Natural killer cell (primary cell): ENCODE measurements at regions not wholly inside any gene's neighbourhood (a gene's known extent, or its start where the extent isn't known, plus 50 kb on each side); places are given as distances from the start of the nearest gene placed in this dataset.

Source experiments
- ATAC-seq, 3 donors: fragments of 150-1000 bp in 2 of 3; fragments of 200-7000 bp in 1 of 3; cut with Tn5 transposase; 1 replicate in 1 of 3; 2 replicates in 2 of 3; pipeline ENCODE4 v1.10.0; 2021; ENCODE audit warnings: mild to moderate bottlenecking in 2 of 3, moderate library complexity in 2 of 3
- DNase-seq, 2 donors: peaks; one replicate each; pipeline versions ENCODE4 v3.0.0 to v3.0.0-alpha.2; 2013 to 2021; ENCODE audit warnings: mixed read lengths in 1 of 2
- H3K27ac ChIP-seq: one replicate; pipeline ENCODE4 v1.5.1; 2013; ENCODE audit warnings: mild to moderate bottlenecking, low read length
- H3K27me3 ChIP-seq: one replicate; pipeline ENCODE4 v1.6.1; 2013; ENCODE audit warnings: low read length; ENCODE audit not compliant: control insufficient read depth, insufficient read depth
- H3K36me3 ChIP-seq: one replicate; pipeline ENCODE4 v1.6.1; 2013; ENCODE audit warnings: low read length; ENCODE audit not compliant: control insufficient read depth, insufficient read depth
- H3K4me1 ChIP-seq: one replicate; pipeline ENCODE4 v1.6.1; 2013; ENCODE audit warnings: low read length; ENCODE audit not compliant: control insufficient read depth, insufficient read depth
- H3K4me3 ChIP-seq: one replicate; pipeline ENCODE4 v1.5.1; 2013; ENCODE audit warnings: low read length
- H3K9me3 ChIP-seq: one replicate; pipeline ENCODE4 v1.6.1; 2013; ENCODE audit warnings: low read length; ENCODE audit not compliant: control insufficient read depth, insufficient read depth
- H3K27ac Mint-ChIP-seq, 2 donors: one replicate each; pipeline ENCODE4 v1.8.0; 2022; ENCODE audit warnings: mild to moderate bottlenecking in 2 of 2, mixed read lengths in 2 of 2, moderate library complexity in 1 of 2
- H3K27me3 Mint-ChIP-seq, 2 donors: one replicate each; pipeline ENCODE4 v1.8.0; 2022; ENCODE audit warnings: low read depth in 2 of 2, mixed read lengths in 2 of 2
- H3K36me3 Mint-ChIP-seq: one replicate; pipeline ENCODE4 v1.8.0; 2022; ENCODE audit warnings: mixed read lengths
- H3K4me1 Mint-ChIP-seq, 2 donors: one replicate each; pipeline ENCODE4 v1.8.0; 2022; ENCODE audit warnings: mixed read lengths in 2 of 2
- H3K4me3 Mint-ChIP-seq: one replicate; pipeline ENCODE4 v1.8.0; 2022; ENCODE audit warnings: mild to moderate bottlenecking, moderate library complexity, mixed read lengths
- H3K9me3 Mint-ChIP-seq, 2 donors: one replicate each; pipeline ENCODE4 v1.8.0; 2022; ENCODE audit warnings: mixed read lengths in 2 of 2
- WGBS: methylation state at CpG from one replicate; pipeline ENCODE4 v1.1.7; 2013; ENCODE audit warnings: missing lambda C conversion rate; ENCODE audit not compliant: insufficient coverage; 5-methylcytosine and 5-hydroxymethylcytosine counted together
- intact Hi-C: fragments of 100-400 bp; cut with micrococcal nuclease; formaldehyde crosslinking; loops from one replicate; pipeline ENCODE4 v1.14.2; 2022
- TF ChIP-seq, protein P1 (sequence below): fragments of 200-600 bp; IDR thresholded peaks from one replicate; pipeline ENCODE4 v1.8.0; 2022; ENCODE audit warnings: antibody characterized with exemption

DNA sequence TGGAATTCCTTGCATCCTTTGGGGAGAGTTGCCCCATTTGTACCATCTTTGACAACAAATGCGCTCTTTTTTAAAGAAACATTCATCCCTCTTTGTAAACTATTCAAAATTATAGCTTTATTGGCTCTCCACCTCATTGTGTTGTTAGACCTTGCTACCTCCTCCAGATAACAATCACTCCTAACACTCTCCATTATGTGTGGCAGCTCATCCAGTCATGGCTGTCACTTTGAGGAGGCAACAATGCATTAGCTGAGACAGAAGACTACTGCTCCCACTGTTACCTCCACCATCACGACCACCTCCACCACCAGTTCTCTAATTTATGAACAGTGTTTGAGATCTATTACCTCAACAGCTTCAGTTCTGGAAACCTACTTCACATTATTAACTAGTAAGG, 339.1 kb downstream of the FRK start:
- Histone ChIP-seq H3K4me3 (no peak overlapping the region), H3K27ac (no peak overlapping the region), H3K4me1 (no peaks in the 10 kb centered on the region), H3K36me3 (no peaks in the 10 kb centered on the region), H3K9me3 (no peaks in the 10 kb centered on the region), H3K27me3 (no peaks in the 10 kb centered on the region)
- 65% methylated on average over 2 of the region's 2 CpGs for WGBS
- H3K9me3 Mint-ChIP-seq: peaks cover 16 to 23% of the 10 kb centered on the region in 2 donors
- intact Hi-C loops: no loop called here
- H3K36me3 Mint-ChIP-seq: no peaks in the 10 kb centered on the region
- DNase-seq: no peak
- no peaks in the 10 kb centered on the region for H3K4me1 Mint-ChIP-seq
- no peak for ATAC-seq
- H3K27me3 Mint-ChIP-seq: no peaks in the 10 kb centered on the region
- H3K4me3 Mint-ChIP-seq: no peak overlapping the region
- TF ChIP-seq, protein P1, sequence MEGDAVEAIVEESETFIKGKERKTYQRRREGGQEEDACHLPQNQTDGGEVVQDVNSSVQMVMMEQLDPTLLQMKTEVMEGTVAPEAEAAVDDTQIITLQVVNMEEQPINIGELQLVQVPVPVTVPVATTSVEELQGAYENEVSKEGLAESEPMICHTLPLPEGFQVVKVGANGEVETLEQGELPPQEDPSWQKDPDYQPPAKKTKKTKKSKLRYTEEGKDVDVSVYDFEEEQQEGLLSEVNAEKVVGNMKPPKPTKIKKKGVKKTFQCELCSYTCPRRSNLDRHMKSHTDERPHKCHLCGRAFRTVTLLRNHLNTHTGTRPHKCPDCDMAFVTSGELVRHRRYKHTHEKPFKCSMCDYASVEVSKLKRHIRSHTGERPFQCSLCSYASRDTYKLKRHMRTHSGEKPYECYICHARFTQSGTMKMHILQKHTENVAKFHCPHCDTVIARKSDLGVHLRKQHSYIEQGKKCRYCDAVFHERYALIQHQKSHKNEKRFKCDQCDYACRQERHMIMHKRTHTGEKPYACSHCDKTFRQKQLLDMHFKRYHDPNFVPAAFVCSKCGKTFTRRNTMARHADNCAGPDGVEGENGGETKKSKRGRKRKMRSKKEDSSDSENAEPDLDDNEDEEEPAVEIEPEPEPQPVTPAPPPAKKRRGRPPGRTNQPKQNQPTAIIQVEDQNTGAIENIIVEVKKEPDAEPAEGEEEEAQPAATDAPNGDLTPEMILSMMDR: no peak
- no peak overlapping the region for H3K27ac Mint-ChIP-seq

DNA sequence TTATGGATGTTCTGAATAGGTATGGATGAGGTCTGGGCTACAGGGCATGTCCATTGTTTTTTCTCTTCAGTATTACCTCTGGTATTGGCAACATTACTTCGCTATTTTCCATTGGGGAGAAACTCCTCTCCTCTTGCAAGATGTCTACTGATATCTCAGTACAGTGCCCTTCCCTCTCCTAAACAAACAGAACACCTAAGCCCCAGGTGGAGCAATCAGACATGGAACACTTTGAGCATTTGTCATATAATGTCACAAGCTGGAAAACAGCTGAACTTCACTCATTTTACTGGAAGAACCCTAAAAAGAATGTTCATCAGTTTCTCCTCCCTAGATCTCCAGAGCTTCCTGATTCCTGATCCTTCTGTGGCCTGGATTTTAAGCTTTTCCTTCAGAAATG, 339.8 kb downstream of the FRK start:
- Histone ChIP-seq H3K9me3 (no peaks in the 10 kb centered on the region), H3K36me3 (no peaks in the 10 kb centered on the region), H3K4me1 (no peaks in the 10 kb centered on the region), H3K27me3 (no peaks in the 10 kb centered on the region), H3K4me3 (no peak overlapping the region), H3K27ac (no peak overlapping the region)
- ATAC-seq (no peak), DNase-seq (no peak)
- TF ChIP-seq, protein P1: no peak
- 82% methylated on average over 1 of the region's 1 CpG for WGBS
- Mint-ChIP-seq H3K9me3 (peaks cover 16 to 23% of the 10 kb centered on the region in 2 donors), H3K36me3 (no peaks in the 10 kb centered on the region), H3K4me1 (no peaks in the 10 kb centered on the region), H3K27me3 (no peaks in the 10 kb centered on the region), H3K27ac (no peak overlapping the region), H3K4me3 (no peak overlapping the region)
- intact Hi-C loops: no loop called here

DNA sequence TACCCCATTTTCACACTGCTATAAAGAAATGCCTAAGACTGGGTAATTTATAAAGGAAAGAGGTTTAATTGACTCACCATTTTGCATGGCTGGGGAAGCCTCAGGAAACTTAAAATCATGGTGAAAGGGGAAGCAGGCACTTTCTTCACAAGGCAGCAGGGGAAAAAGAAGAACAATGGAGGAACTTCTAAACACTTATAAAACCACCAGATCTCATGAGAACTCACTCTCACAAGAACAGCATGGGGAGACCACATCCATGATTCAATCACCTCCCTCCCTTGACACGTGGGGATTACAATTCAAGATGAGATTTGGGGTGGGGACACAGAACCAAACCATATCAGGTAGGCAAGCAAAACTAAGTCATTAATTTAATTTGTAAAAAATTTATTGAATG, 343.2 kb downstream of the FRK start:
- no peak overlapping the region for H3K27ac Mint-ChIP-seq
- H3K9me3 ChIP-seq: peaks cover 3% of the 10 kb centered on the region
- H3K9me3 Mint-ChIP-seq: peaks cover 9 to 16% of the 10 kb centered on the region in 2 donors
- TF ChIP-seq, protein P1: no peak
- H3K36me3 Mint-ChIP-seq: no peaks in the 10 kb centered on the region
- H3K4me1 Mint-ChIP-seq: no peaks in the 10 kb centered on the region
- H3K4me3 ChIP-seq: no peak overlapping the region
- DNase-seq: no peak
- no peaks in the 10 kb centered on the region for H3K27me3 Mint-ChIP-seq
- H3K36me3 ChIP-seq: no peaks in the 10 kb centered on the region
- no CpG with 5 or more reads among the region's 1 CpG for WGBS
- no peaks in the 10 kb centered on the region for H3K4me1 ChIP-seq
- no peak overlapping the region for H3K4me3 Mint-ChIP-seq
- H3K27ac ChIP-seq: no peak overlapping the region
- H3K27me3 ChIP-seq: no peaks in the 10 kb centered on the region
- ATAC-seq: no peak
- intact Hi-C loops: no loop called here

DNA sequence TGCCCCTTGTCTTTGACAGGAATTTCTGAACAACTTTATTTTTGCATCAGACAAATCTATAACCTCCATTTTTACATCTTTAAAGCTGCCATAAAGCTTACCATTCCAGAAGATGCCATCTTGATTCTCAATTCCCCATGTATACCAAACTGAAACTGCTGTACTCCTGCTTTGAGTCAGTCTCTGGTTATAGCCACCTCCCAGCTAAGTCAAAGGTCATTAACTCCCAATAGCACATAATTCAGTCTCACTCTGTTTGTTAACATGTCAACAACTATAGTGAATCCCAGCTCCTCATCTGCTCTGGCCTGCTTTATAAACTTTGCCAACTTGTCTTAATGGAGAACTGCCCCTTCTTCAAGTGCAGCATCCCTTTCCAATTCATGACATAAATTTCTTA, 343.6 kb downstream of the FRK start:
- intact Hi-C loops: no loop called here
- DNase-seq (no peak), ATAC-seq (no peak)
- no peaks in the 10 kb centered on the region for H3K36me3 Mint-ChIP-seq
- H3K9me3 Mint-ChIP-seq: peaks cover 10 to 16% of the 10 kb centered on the region in 2 donors
- H3K4me1 Mint-ChIP-seq: no peaks in the 10 kb centered on the region
- Histone ChIP-seq H3K4me3 (no peak overlapping the region), H3K36me3 (no peaks in the 10 kb centered on the region), H3K27ac (no peak overlapping the region), H3K9me3 (peaks cover 3% of the 10 kb centered on the region), H3K27me3 (no peaks in the 10 kb centered on the region), H3K4me1 (no peaks in the 10 kb centered on the region)
- no peak overlapping the region for H3K27ac Mint-ChIP-seq
- H3K4me3 Mint-ChIP-seq: no peak overlapping the region
- H3K27me3 Mint-ChIP-seq: no peaks in the 10 kb centered on the region
- TF ChIP-seq, protein P1: no peak
